Activated T-cell treated with anti-CD3 and anti-CD28 coated beads, Interleukin-2, amount 50 U/mL, for 72 hours (primary cell): ENCODE measurements at regions not wholly inside any gene's neighbourhood (a gene's known extent, or its start where the extent isn't known, plus 50 kb on each side); places are given as distances from the start of the nearest gene placed in this dataset.

Experiments used
- ATAC-seq, 2 donors: fragments of 150-1000 bp; cut with Tn5 transposase; replicated peaks in 1 of 2; 2 replicates each; pipeline ENCODE4 v1.10.0; 2021; ENCODE audit warnings: moderate library complexity in 2 of 2, mild to moderate bottlenecking in 1 of 2
- DNase-seq, 2 donors: peaks; one replicate each; pipeline ENCODE4 v3.0.0; 2021 to 2022; ENCODE audit warnings: mixed read lengths in 1 of 2
- H3K27ac Mint-ChIP-seq: one replicate; pipeline ENCODE4 v1.8.0; 2022; ENCODE audit warnings: mild to moderate bottlenecking, moderate library complexity, mixed read lengths
- H3K27me3 Mint-ChIP-seq: one replicate; pipeline ENCODE4 v1.8.0; 2022; ENCODE audit warnings: low read depth, mixed read lengths
- H3K36me3 Mint-ChIP-seq, 2 donors: one replicate each; pipeline ENCODE4 v1.8.0; 2022; ENCODE audit warnings: mixed read lengths in 2 of 2, mild to moderate bottlenecking in 1 of 2; ENCODE audit not compliant: insufficient read depth in 2 of 2
- H3K4me1 Mint-ChIP-seq: one replicate; pipeline ENCODE4 v1.8.0; 2022; ENCODE audit warnings: low read depth, mixed read lengths
- H3K4me3 Mint-ChIP-seq, 2 donors: one replicate each; pipeline ENCODE4 v1.8.0; 2022; ENCODE audit warnings: mild to moderate bottlenecking in 2 of 2, mixed read lengths in 2 of 2, moderate library complexity in 2 of 2
- H3K9me3 Mint-ChIP-seq, 2 donors: one replicate each; pipeline ENCODE4 v1.8.0; 2022; ENCODE audit warnings: mixed read lengths in 2 of 2

GRCh38 chr21:32173121-32173724 is 105.6 kb downstream of the MIS18A start:
- no peaks in the 10 kb centered on the region for H3K4me1 Mint-ChIP-seq
- no peaks in the 10 kb centered on the region for H3K36me3 Mint-ChIP-seq
- no peak overlapping the region for H3K27ac Mint-ChIP-seq
- H3K4me3 Mint-ChIP-seq: no peak overlapping the region
- ATAC-seq (no peak), DNase-seq (no peak)
- peaks cover 24% of the 10 kb centered on the region for H3K27me3 Mint-ChIP-seq
- no peaks in the 10 kb centered on the region for H3K9me3 Mint-ChIP-seq

GRCh38 chr21:32172106-32172505 is 106.7 kb downstream of the MIS18A start:
- no peak for DNase-seq
- ATAC-seq: no peak

GRCh38 chr21:32167513-32167912 is 111.3 kb downstream of the MIS18A start:
- Mint-ChIP-seq H3K9me3 (peaks cover 0 to 3% of the 10 kb centered on the region in 2 donors), H3K4me1 (no peaks in the 10 kb centered on the region), H3K4me3 (no peak overlapping the region), H3K27ac (no peak overlapping the region), H3K27me3 (peaks cover 59% of the 10 kb centered on the region), H3K36me3 (no peaks in the 10 kb centered on the region)
- DNase-seq: no peak
- no peak for ATAC-seq

More at GRCh38 chr21:32172106-32172505, 106.7 kb downstream of the MIS18A start:
- peaks cover 30% of the 10 kb centered on the region for H3K27me3 Mint-ChIP-seq
- no peak overlapping the region for H3K4me3 Mint-ChIP-seq
- H3K27ac Mint-ChIP-seq: no peak overlapping the region
- no peaks in the 10 kb centered on the region for H3K4me1 Mint-ChIP-seq
- H3K36me3 Mint-ChIP-seq: no peaks in the 10 kb centered on the region
- H3K9me3 Mint-ChIP-seq: no peaks in the 10 kb centered on the region

DNA sequence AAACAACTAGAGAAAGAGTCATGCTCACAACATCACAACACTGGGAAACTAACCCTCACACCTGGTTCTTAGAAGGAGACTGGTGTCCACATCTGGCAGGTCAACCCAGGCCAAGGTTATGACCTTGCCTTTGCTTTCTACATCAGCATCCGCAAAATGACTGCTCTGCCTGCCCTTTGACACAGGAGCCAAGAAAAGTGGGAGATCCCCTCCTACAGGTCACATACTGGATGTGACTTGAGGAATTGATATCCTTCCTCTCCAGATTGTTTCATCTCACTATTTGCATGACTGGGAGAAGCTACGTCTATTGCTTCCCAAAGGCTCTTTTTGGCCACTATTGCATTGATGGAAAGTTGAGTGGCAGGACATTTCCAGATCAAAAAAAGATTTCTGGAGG is 115.5 kb downstream of the MIS18A start:
- peaks cover 41% of the 10 kb centered on the region for H3K27me3 Mint-ChIP-seq
- no peaks in the 10 kb centered on the region for H3K36me3 Mint-ChIP-seq
- H3K9me3 Mint-ChIP-seq: peaks cover 0 to 3% of the 10 kb centered on the region in 2 donors
- ATAC-seq: no peak
- DNase-seq: no peak
- no peak overlapping the region for H3K27ac Mint-ChIP-seq
- no peaks in the 10 kb centered on the region for H3K4me1 Mint-ChIP-seq
- no peak overlapping the region for H3K4me3 Mint-ChIP-seq

GRCh38 chr21:32162727-32163320 is 116.0 kb downstream of the MIS18A start:
- H3K4me1 Mint-ChIP-seq: no peaks in the 10 kb centered on the region
- no peak for DNase-seq
- ATAC-seq: no peak
- H3K36me3 Mint-ChIP-seq: no peaks in the 10 kb centered on the region
- H3K27ac Mint-ChIP-seq: no peak overlapping the region
- no peak overlapping the region for H3K4me3 Mint-ChIP-seq
- peaks cover 0 to 3% of the 10 kb centered on the region in 2 donors for H3K9me3 Mint-ChIP-seq
- H3K27me3 Mint-ChIP-seq: peaks cover 41% of the 10 kb centered on the region

DNA sequence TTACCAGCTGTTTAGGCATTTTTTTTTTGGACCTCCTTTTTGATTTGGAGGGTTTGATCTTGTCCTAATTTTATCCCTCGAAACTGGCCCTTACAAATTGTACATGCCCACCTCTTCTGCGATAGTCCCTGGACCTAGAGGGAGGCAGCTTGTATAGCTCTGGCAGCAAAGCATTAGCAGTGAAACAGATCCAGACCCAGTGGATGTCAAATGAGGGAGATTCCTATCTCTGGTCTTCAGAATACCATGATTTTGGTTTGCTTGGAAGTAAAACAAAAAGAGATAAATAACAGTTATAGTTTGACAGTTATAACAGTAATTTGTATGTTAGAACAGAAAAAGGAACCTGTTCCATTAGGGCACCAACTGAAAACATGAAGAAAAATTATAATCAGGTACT is 123.6 kb downstream of the MIS18A start:
- Mint-ChIP-seq H3K4me1 (no peaks in the 10 kb centered on the region), H3K27ac (no peak overlapping the region), H3K27me3 (no peaks in the 10 kb centered on the region), H3K36me3 (no peaks in the 10 kb centered on the region), H3K4me3 (no peak overlapping the region), H3K9me3 (no peaks in the 10 kb centered on the region)
- DNase-seq (no peak), ATAC-seq (no peak)

- Mint-ChIP-seq H3K27me3 (peaks cover 14% of the 10 kb centered on the region), H3K27ac (no peak overlapping the region), H3K9me3 (no peaks in the 10 kb centered on the region), H3K36me3 (no peaks in the 10 kb centered on the region), H3K4me3 (no peak overlapping the region), H3K4me1 (no peaks in the 10 kb centered on the region)
- ATAC-seq: no peak
- DNase-seq: no peak
These were observed 131.8 kb downstream of the MIS18A start for GRCh38 chr21:32147041-32147440.

DNA sequence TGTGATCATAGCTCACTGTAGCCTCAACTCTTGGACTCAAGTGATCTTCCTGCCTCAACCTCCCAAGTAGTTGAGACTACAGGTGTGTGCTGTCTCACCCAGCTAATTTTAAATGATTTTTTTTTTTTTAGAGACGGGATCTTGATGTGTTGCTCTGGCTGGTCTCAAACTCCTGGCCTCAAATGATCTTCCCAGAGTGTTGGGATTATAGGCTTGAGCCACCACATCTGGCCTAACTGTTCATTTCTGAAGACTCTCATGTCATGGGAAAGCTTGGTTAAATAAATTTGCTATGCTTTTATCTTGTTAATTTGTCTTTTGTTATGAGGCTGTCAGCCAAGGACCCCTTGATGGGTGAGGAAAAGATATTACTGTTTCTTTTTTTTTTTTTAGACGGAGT is 134.0 kb downstream of the MIS18A start:
- Mint-ChIP-seq H3K27me3 (peaks cover 21% of the 10 kb centered on the region), H3K4me1 (no peaks in the 10 kb centered on the region), H3K27ac (peak overlapping the region; percentile 42), H3K9me3 (no peaks in the 10 kb centered on the region), H3K4me3 (no peak overlapping the region), H3K36me3 (no peaks in the 10 kb centered on the region)
- DNase-seq (no peak), ATAC-seq (no peak)

DNA sequence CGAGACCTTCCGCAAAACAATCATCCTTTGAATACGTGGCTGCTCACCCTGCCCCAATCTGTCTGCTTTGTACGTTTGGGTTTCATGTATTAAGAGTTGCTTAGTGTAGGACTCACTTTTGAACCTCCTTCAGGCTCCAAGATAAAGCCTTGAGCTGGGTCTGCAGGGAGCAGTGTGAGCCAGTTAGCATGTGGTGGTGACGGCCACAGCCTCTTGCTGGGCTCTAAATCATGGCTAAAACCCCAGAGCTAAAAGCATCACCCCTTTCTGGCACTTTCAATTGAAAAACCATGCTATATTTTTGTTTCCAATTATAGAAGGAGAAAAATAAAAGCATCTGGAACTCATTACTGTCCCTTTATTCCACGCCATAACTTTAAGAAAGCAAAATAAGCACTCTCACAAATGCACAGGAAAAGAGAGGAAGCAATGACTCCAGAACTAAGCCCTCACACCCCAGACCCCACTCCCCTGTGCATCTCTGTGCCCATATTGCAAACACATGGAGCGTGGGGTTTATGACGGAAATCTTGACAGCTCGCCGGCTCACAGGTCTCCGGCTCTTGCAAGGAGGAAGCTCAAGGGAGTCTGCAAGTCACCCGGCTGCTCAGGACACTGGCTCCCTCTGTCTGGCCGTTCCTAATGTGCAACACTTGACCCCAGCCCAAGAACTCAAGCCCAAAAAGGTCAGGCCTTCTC is 135.5 kb downstream of the MIS18A start:
- DNase-seq: no peak
- no peaks in the 10 kb centered on the region for H3K36me3 Mint-ChIP-seq
- no peaks in the 10 kb centered on the region for H3K9me3 Mint-ChIP-seq
- H3K27me3 Mint-ChIP-seq: peaks cover 21% of the 10 kb centered on the region
- no peak for ATAC-seq
- H3K27ac Mint-ChIP-seq: no peak overlapping the region
- no peak overlapping the region for H3K4me3 Mint-ChIP-seq
- H3K4me1 Mint-ChIP-seq: no peaks in the 10 kb centered on the region

- Mint-ChIP-seq H3K36me3 (no peaks in the 10 kb centered on the region), H3K4me3 (no peak overlapping the region), H3K27me3 (peaks cover 21% of the 10 kb centered on the region), H3K4me1 (no peaks in the 10 kb centered on the region), H3K27ac (no peak overlapping the region), H3K9me3 (no peaks in the 10 kb centered on the region)
- DNase-seq (no peak), ATAC-seq (no peak)
These were observed 137.6 kb downstream of the MIS18A start for GRCh38 chr21:32141318-32141633.

DNA sequence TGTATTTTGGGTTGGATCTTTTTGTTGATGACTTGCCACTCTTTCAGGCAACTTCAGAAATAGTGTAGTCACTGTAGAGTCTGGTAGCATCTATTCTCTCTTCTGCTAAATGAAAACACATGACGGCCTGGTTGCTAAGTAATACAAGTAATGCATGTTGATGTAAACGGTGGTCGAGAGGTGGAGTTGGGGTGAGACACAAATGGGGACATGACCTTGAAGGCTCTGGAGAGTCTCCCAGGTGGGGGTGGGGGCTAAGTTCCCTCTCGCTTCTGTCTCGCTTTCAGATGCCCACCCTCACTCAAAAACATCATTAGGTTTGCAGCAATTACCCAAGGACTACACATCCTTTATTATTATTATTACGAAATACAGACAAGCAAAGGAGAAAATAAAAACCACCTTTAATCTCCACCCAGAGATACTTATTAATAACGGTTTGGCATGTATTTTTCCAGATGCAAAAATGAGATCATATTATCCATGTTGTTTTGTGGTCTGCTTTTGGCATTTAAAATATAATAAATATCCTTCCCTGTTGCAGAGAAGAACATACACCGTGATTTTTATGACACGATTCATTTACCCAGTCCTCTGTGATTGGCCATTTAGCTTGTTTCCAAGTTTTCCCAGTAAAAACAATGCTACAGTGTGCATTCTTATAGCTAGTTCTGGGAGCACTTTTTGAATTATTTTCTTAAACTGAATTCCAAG is 138.1 kb downstream of the MIS18A start:
- no peak overlapping the region for H3K4me3 Mint-ChIP-seq
- H3K27me3 Mint-ChIP-seq: peaks cover 21% of the 10 kb centered on the region
- H3K27ac Mint-ChIP-seq: no peak overlapping the region
- no peaks in the 10 kb centered on the region for H3K36me3 Mint-ChIP-seq
- DNase-seq (no peak), ATAC-seq (no peak)
- H3K4me1 Mint-ChIP-seq: no peaks in the 10 kb centered on the region
- no peaks in the 10 kb centered on the region for H3K9me3 Mint-ChIP-seq

- Mint-ChIP-seq H3K9me3 (no peaks in the 10 kb centered on the region), H3K4me1 (no peaks in the 10 kb centered on the region), H3K36me3 (no peaks in the 10 kb centered on the region), H3K27me3 (peaks cover 21% of the 10 kb centered on the region), H3K27ac (no peak overlapping the region), H3K4me3 (no peak overlapping the region)
- DNase-seq (no peak), ATAC-seq (no peak)
These were observed 138.7 kb downstream of the MIS18A start for GRCh38 chr21:32140151-32140550.

- ATAC-seq (no peak), DNase-seq (no peak)
- no peaks in the 10 kb centered on the region for H3K36me3 Mint-ChIP-seq
- H3K27ac Mint-ChIP-seq: no peak overlapping the region
- H3K4me3 Mint-ChIP-seq: no peak overlapping the region
- no peaks in the 10 kb centered on the region for H3K4me1 Mint-ChIP-seq
- no peaks in the 10 kb centered on the region for H3K9me3 Mint-ChIP-seq
- peaks cover 13% of the 10 kb centered on the region for H3K27me3 Mint-ChIP-seq
These were observed 140.2 kb downstream of the MIS18A start for GRCh38 chr21:32138658-32139057.
